HPDE6-E6E7 (cell line): ENCODE measurements at regions not wholly inside any gene's neighbourhood (a gene's known extent, or its start where the extent isn't known, plus 50 kb on each side); places are given as distances from the start of the nearest gene placed in this dataset.
"Not testable (repeated sequence)": the region's sequence is repeated elsewhere in the genome, so short reads cannot be mapped to it uniquely, and the experiment has no call there.

Experiments
- DNase-seq: peaks from one replicate; pipeline ENCODE4 v3.0.0; 2011; ENCODE audit warnings: missing footprints; ENCODE audit errors: extremely low spot score

- DNase-seq: no peak
These were observed 622.5 kb downstream of the TYW1 start for GRCh38 chr7:67619175-67619574.

DNA sequence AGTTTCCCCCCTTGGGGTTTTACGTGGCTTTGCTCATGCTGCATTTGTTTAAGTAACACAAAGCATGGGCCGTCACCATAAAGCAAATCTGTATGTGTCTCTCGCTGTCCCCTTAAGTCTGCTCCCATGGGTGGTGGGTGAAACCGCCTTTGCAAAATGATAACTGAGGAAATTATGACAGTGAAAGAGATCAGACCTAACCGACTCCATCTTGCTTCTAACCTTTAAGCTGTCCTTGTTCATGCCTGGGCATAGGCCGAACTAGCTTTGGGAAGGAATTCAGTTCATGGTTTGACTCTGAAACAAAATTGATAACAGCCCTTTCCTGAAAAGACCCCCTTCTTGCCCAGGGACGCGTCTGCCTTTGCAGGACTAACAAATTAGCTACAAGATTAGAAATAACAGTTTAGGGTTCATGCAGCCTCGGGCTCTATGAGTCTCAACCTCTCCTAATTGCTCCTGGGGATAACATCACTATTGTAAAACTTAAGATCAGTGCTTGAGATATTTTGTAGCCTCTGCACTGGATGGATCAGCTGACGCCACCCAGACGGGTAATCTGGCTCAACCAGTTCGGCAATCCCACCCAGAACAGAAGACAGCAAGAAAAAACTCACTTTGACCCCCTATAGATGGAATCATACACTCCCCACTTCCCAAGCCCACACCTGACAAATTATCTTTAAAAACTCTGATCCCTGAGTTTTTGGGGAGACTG, 623.7 kb downstream of the TYW1 start:
- no peak for DNase-seq

DNA sequence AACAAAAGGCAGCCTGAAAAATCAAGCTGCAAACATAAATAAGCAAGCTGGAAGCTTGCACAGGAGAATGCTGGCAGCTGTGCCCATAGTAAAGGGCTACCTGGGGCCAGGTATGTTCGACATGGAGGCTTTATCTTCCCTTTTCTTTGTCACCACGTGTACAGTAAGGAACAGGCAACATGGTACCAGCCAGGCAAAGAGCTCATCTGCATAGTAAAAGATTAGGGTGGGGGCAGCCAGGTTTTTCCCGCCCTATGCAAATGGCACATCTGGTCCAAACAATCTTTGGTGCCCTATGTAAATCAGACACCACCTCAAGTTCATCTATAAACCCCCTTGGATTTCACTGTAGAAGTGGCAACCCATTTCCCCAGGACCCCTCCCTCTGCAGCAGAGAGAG, 625.1 kb downstream of the TYW1 start:
- DNase-seq: no peak

DNA sequence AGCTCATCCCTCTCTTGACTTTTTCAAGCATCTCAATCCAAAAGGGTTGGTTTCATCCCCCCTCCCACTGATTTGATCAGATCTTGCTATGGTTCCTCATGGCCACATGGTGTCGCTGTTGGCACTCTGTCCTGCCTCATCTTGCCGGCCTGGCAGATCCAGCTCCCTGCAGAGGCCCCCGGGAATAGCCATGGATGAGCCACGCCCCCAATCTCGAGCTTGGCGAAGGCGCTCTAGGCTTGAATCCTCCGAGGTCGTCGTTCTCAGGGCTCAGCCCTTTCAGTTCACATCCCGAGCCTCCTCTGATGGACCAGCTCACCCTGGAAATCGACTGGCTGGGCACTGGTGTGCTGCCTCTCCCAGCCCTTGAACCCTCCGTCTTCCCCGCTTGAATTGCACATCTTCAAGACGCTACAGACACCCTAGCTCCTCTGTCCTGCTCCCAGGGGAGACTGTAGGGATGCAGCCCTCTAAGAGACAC, 628.7 kb downstream of the TYW1 start:
- no peak for DNase-seq

GRCh38 chr7:67631476-67631875, 634.8 kb downstream of the TYW1 start:
- no peak for DNase-seq

GRCh38 chr7:67635271-67635670, 638.6 kb downstream of the TYW1 start:
- no peak for DNase-seq

GRCh38 chr7:67636348-67637022, 639.9 kb downstream of the TYW1 start:
- no peak for DNase-seq

DNA sequence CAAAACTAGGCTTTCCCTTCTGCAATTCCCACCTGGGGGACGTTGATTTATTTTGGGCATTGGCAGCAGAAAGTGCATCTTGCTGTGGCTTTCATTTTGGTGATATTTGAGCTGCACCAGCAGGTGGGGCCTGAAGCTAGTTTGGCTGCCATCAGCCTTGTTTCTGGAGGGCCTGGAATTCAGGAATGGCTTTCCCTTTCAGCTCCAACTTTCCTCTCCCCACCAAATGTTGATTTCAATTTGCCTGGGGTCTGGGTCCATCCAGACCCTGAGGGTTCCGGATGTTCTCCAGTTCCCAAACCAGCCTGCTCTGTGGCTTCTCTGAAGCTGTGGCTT, 640.4 kb downstream of the TYW1 start:
- DNase-seq: no peak

GRCh38 chr7:67642542-67642941, 645.9 kb downstream of the TYW1 start:
- not testable (repeated sequence) for DNase-seq

GRCh38 chr7:67644151-67644550, 647.5 kb downstream of the TYW1 start:
- no peak for DNase-seq

GRCh38 chr7:67652937-67653336, 656.3 kb downstream of the TYW1 start:
- DNase-seq: no peak

- DNase-seq: no peak
These were observed 657.3 kb downstream of the TYW1 start for GRCh38 chr7:67653856-67654454.

DNA sequence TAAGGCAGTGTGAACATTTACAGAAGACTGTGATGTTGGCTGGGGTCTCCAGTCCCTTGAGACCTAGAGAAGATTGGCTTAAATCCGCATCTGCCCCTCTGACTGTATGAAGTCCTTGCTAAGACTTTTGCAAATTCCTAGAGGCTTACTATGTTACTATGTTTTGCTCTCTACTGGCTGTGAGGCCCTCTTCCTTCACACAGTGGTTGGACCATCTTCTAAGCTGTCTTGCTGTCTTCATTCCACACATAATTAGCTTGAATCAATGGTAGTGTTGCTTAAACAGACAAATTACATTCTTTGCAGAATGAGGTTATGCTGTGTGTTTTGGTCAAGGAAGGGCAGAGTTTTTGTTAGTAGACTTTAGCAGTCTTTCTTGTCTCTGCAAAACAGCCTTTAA, 658.0 kb downstream of the TYW1 start:
- no peak for DNase-seq

GRCh38 chr7:67655168-67655567, 658.5 kb downstream of the TYW1 start:
- no peak for DNase-seq

GRCh38 chr7:67659091-67659490, 662.5 kb downstream of the TYW1 start:
- no peak for DNase-seq

- DNase-seq: no peak
These were observed 666.2 kb downstream of the TYW1 start for GRCh38 chr7:67662804-67663203.

- DNase-seq: no peak
These were observed 667.0 kb downstream of the TYW1 start for GRCh38 chr7:67663644-67664043.

DNA sequence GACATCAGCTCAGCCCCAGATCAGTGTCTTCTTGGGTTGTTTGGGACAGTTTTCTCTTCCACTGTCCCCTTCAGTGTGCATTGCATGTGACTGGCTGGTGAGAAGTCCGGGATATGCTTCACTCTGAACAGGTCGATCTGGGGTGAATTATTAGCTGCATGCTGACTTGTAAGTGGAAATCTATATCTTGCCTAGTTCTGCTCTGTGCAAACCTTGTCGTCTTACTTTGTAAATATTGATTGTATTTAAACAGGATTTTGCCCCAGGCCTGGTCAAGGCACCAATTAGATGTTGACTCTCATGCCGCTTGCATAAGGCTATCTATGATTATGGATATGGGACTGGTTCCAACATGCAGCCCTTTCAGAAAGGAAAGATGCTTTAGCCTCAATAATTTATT, 669.7 kb downstream of the TYW1 start:
- not testable (repeated sequence) for DNase-seq

DNA sequence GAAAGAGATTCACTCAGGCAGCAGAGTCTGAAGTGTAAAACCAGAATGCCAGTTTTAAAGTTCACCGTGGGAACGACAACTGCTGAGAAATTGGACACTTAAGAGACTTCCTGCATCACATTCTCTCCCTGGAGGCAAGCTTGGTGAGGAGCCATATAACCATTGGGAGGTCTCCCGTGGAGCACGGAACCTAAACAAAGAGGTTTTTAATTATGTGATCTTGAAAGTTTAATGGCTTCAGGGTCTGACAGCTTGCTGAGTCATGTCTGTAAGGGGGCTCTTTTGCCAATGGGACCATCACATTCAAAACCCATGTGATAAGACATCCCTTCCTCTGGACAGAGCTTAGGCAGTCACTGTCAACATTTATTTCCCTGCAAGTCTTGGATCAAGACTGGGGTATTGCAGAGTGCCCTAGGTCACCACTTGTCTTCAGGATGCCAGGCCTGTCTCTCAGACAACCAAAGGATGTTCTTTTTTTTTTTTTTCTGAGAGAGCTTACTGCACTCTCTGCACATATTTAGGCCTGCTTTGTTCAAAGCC, 674.4 kb downstream of the TYW1 start:
- no peak for DNase-seq

DNA sequence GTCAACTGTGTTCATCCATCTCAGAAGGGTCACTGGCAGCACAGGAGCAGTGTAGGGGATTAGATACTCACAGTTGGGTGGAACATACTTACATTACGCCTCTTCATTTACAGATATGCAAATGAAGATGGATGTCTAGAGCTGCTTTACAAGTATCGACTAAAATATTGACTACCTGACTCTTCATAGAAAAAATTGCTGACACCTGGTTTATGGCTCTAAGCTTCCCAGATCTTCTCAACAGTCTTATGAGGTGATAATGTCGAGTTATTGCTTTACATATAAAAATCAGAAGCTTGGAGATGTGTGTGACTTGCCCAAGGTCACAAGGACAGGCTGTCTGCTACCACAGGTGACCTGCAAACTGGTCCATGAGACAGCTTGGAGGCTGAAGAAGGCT, 677.2 kb downstream of the TYW1 start:
- DNase-seq: no peak

DNA sequence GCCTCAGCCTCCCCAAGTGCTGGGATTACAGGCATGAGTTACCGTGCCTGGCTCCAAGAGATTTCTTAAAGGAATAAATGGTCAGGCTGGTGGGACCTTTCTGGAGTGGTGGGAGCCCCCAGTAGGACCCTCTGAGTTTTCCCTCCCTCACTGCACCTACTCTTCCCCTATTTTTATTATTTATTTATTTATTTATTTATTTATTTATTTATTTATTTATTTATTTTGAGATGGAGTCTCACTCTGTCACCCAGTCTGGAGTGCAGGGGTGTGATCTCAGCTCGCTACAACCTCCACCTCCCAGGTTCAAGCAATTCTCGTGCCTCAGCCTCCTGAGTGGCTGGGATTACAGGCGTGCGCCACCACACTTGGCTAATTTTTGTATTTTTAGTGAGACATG, 678.2 kb downstream of the TYW1 start:
- DNase-seq: not testable (repeated sequence)

DNA sequence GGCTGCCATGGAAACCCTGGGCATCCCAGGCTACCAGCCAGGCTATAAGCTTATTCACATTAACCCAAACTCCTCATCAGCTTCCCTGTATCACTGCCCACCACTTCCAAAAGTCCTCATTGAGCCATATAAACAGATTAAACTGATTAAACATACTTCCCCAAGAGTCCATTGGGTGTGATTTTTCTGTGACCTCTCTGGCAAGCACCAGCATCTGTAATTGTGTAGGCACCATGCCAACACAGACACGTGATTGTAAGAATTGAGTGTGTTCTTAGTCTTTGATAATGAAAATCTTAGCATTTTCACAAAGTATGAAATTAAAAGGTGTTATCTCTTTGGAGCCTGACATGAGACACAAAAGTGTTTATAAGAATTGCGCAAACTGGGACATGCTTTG, 679.3 kb downstream of the TYW1 start:
- DNase-seq: no peak

GRCh38 chr7:67678419-67678818, 681.8 kb downstream of the TYW1 start:
- no peak for DNase-seq
